HEK293 (cell line): ENCODE measurements at regions not wholly inside any gene's neighbourhood (a gene's known extent, or its start where the extent isn't known, plus 50 kb on each side); places are given as distances from the start of the nearest gene placed in this dataset.
A peak's percentile ranks its signal among the peaks of the same experiment; 100 is the strongest.

Source experiments
- CTCF ChIA-PET: fragments of 350-600 bp; formaldehyde crosslinking; extraction: SDS; loops from one replicate; lab custom pipeline; 2021; ENCODE audit warnings: antibody characterized with exemption; lab: Yijun Ruan, JAX
- POLR2A ChIA-PET: fragments of 300-600 bp; formaldehyde crosslinking; extraction: SDS; loops from one replicate; lab custom pipeline; 2020; ENCODE audit warnings: antibody characterized with exemption, inconsistent platforms; lab: Yijun Ruan, JAX
- H3K27ac ChIP-seq: fragments of 200-500 bp; sonication (Bioruptor generic); 2 replicates; pipeline ENCODE4 v1.5.1; 2014; ENCODE audit warnings: low read depth, low read length, control low read depth, inconsistent platforms; ENCODE audit errors: extremely low read depth
- H3K36me3 ChIP-seq, 2 experiments: fragments of 200-500 bp in 1 of 2; sonication (Bioruptor generic) in 1 of 2; 1 replicate in 1 of 2; 2 replicates in 1 of 2; pipeline ENCODE4 v1.5.1; 2014 to 2017; ENCODE audit warnings: inconsistent platforms in 2 of 2, low read length in 2 of 2; ENCODE audit not compliant: control insufficient read depth in 2 of 2, insufficient read depth in 1 of 2
- H3K4me1 ChIP-seq: fragments of 200-500 bp; sonication (Bioruptor generic); 2 replicates; pipeline ENCODE4 v1.5.1; 2014; ENCODE audit warnings: mild to moderate bottlenecking, low read length, inconsistent platforms; ENCODE audit not compliant: control insufficient read depth, insufficient read depth
- H3K4me3 ChIP-seq: 2 replicates; pipeline ENCODE4 v1.5.1; 2011; ENCODE audit warnings: low read depth, mild to moderate bottlenecking, control low read depth, low read length, moderate library complexity
- H3K9me3 ChIP-seq: fragments of 200-500 bp; sonication (Bioruptor generic); 2 replicates; pipeline ENCODE4 v1.5.1; 2014; ENCODE audit warnings: low read depth, low read length, inconsistent platforms; ENCODE audit not compliant: control insufficient read depth, insufficient read depth
- CTCF ChIP-seq: fragments of 450-650 bp; formaldehyde crosslinking; IDR thresholded peaks from 2 replicates; pipeline ENCODE4 v1.5.1; 2016; ENCODE audit warnings: missing biosample characterization, missing genetic modification characterization
- EGR2 ChIP-seq: fragments of 450-650 bp; formaldehyde crosslinking; IDR thresholded peaks from 2 replicates; pipeline ENCODE4 v1.5.1; 2016; ENCODE audit warnings: low read depth, missing biosample characterization, missing genetic modification characterization
- SETDB1 ChIP-seq: IDR thresholded peaks from one replicate; pipeline ENCODE4 v1.6.1; 2017; ENCODE audit warnings: mild to moderate bottlenecking, low read length, moderate library complexity, mixed read lengths; ENCODE audit not compliant: insufficient read length
- SP3 ChIP-seq: fragments of 450-650 bp; formaldehyde crosslinking; IDR thresholded peaks from 2 replicates; pipeline ENCODE4 v1.5.1; 2016; ENCODE audit warnings: missing biosample characterization, missing genetic modification characterization
- ZNF10 ChIP-seq: fragments of 450-650 bp; formaldehyde crosslinking; IDR thresholded peaks from 2 replicates; pipeline ENCODE4 v1.5.1; 2017; ENCODE audit warnings: missing biosample characterization, missing genetic modification characterization
- ZNF26 ChIP-seq: fragments of 450-650 bp; formaldehyde crosslinking; IDR thresholded peaks from 2 replicates; pipeline ENCODE4 v1.5.1; 2016; ENCODE audit warnings: missing biosample characterization, missing genetic modification characterization
- ZNF473 ChIP-seq: fragments of 450-650 bp; formaldehyde crosslinking; IDR thresholded peaks from 2 replicates; pipeline ENCODE4 v1.5.1; 2017; ENCODE audit warnings: missing biosample characterization, missing genetic modification characterization
- ZNF510 ChIP-seq: fragments of 450-650 bp; formaldehyde crosslinking; IDR thresholded peaks from 2 replicates; pipeline ENCODE4 v1.5.1; 2018; ENCODE audit warnings: mild to moderate bottlenecking, missing genetic modification characterization, missing biosample characterization; ENCODE audit not compliant: insufficient replicate concordance
- ZNF514 ChIP-seq: fragments of 450-650 bp; formaldehyde crosslinking; IDR thresholded peaks from 2 replicates; pipeline ENCODE4 v1.5.1; 2016; ENCODE audit warnings: missing biosample characterization, missing genetic modification characterization
- ZNF521 ChIP-seq: fragments of 450-650 bp; formaldehyde crosslinking; IDR thresholded peaks from 2 replicates; pipeline ENCODE4 v1.5.1; 2017; ENCODE audit warnings: missing biosample characterization, mild to moderate bottlenecking, missing genetic modification characterization
- ZNF529 ChIP-seq: fragments of 450-650 bp; formaldehyde crosslinking; IDR thresholded peaks from 2 replicates; pipeline ENCODE4 v1.5.1; 2017; ENCODE audit warnings: missing genetic modification characterization, missing biosample characterization; ENCODE audit not compliant: insufficient replicate concordance
- ZNF544 ChIP-seq: fragments of 450-650 bp; formaldehyde crosslinking; IDR thresholded peaks from 2 replicates; pipeline ENCODE4 v1.5.0; 2017; ENCODE audit warnings: missing biosample characterization, missing genetic modification characterization
- ZNF571 ChIP-seq: fragments of 450-650 bp; formaldehyde crosslinking; IDR thresholded peaks from 2 replicates; pipeline ENCODE4 v1.5.0; 2017; ENCODE audit warnings: missing biosample characterization, missing genetic modification characterization
- ZNF624 ChIP-seq: fragments of 450-650 bp; formaldehyde crosslinking; IDR thresholded peaks from 2 replicates; pipeline ENCODE4 v1.5.1; 2017; ENCODE audit warnings: missing biosample characterization, missing genetic modification characterization
- ZNF639 ChIP-seq: fragments of 450-650 bp; formaldehyde crosslinking; IDR thresholded peaks from 2 replicates; pipeline ENCODE4 v1.5.1; 2016; ENCODE audit warnings: missing biosample characterization, missing genetic modification characterization
- ZNF664 ChIP-seq: fragments of 450-650 bp; formaldehyde crosslinking; IDR thresholded peaks from 2 replicates; pipeline ENCODE4 v1.5.1; 2016; ENCODE audit warnings: missing biosample characterization, missing genetic modification characterization
- ZNF677 ChIP-seq: fragments of 450-650 bp; IDR thresholded peaks from 2 replicates; pipeline ENCODE4 v1.5.0; 2018; ENCODE audit warnings: missing biosample characterization, mild to moderate bottlenecking, missing genetic modification characterization, moderate library complexity
- ZNF704 ChIP-seq: fragments of 450-650 bp; formaldehyde crosslinking; IDR thresholded peaks from 2 replicates; pipeline ENCODE4 v1.5.1; 2016; ENCODE audit warnings: missing biosample characterization, missing genetic modification characterization
- ZNF76 ChIP-seq: fragments of 450-650 bp; formaldehyde crosslinking; IDR thresholded peaks from 2 replicates; pipeline ENCODE4; 2016; ENCODE audit warnings: low read depth, missing biosample characterization, missing genetic modification characterization, borderline replicate concordance
- ZNF776 ChIP-seq: fragments of 450-650 bp; formaldehyde crosslinking; IDR thresholded peaks from 2 replicates; pipeline ENCODE4 v1.5.0; 2017; ENCODE audit warnings: missing biosample characterization, missing genetic modification characterization, borderline replicate concordance
- ZNF791 ChIP-seq: fragments of 450-650 bp; formaldehyde crosslinking; IDR thresholded peaks from 2 replicates; pipeline ENCODE4 v1.5.1; 2016; ENCODE audit warnings: missing biosample characterization, missing genetic modification characterization
- ZNF830 ChIP-seq: fragments of 450-650 bp; IDR thresholded peaks from 2 replicates; pipeline ENCODE4 v1.5.0; 2018; ENCODE audit warnings: missing biosample characterization, missing genetic modification characterization, low read depth, mild to moderate bottlenecking, moderate library complexity

GRCh38 chr4:178556796-178557195 lies 1114.6 kb upstream of the AGA start (continued):
- TF ChIP-seq CTCF (tag by site-specific recombination) = no peak
- TF ChIP-seq ZNF791 (tag by site-specific recombination) = no peak

GRCh38 chr4:178577933-178578332 lies 1135.7 kb upstream of the AGA start:
- Histone ChIP-seq H3K36me3 (no peaks in the 10 kb centered on the region), H3K4me1 (no peaks in the 10 kb centered on the region), H3K27ac (no peak overlapping the region), H3K9me3 (no peaks in the 10 kb centered on the region), H3K4me3 (no peak overlapping the region)
- CTCF ChIA-PET = no interaction called here
- TF ChIP-seq ZNF10 (tag by site-specific recombination) (no peak), ZNF521 (tag by site-specific recombination) (no peak), EGR2 (tag by site-specific recombination) (no peak), ZNF26 (no peak)
- POLR2A ChIA-PET = no interaction called here

GRCh38 chr4:178595500-178596138 lies 1153.4 kb upstream of the AGA start:
- Histone ChIP-seq H3K27ac (no peak overlapping the region), H3K9me3 (no peaks in the 10 kb centered on the region), H3K4me1 (no peaks in the 10 kb centered on the region), H3K4me3 (no peak overlapping the region), H3K36me3 (no peaks in the 10 kb centered on the region)
- POLR2A ChIA-PET = no interaction called here
- no peak for TF ChIP-seq ZNF664 (tag by site-specific recombination)
- TF ChIP-seq ZNF571 = no peak
- CTCF ChIA-PET = no interaction called here

DNA sequence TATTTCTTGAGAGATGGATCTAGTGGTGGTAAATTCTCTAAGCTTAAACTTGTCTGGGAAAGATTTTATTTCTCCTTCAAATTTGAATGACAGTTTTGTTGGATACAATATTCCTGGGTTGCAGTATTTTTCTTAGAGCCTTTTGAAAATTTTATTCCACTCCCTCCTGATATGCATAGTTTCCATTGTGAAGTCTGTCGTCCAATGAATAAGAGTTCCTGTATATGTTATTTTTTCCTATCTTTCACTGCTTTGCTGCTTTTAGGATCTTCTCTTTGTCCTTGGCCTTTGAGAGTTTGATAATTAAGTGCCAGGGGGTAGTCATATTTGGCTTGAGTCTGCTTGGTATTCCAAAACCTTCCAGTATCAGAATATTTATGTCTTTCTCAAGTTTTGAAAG lies 1156.4 kb upstream of the AGA start:
- Histone ChIP-seq H3K36me3 (no peaks in the 10 kb centered on the region), H3K4me1 (no peaks in the 10 kb centered on the region), H3K4me3 (no peak overlapping the region), H3K27ac (no peak overlapping the region), H3K9me3 (no peaks in the 10 kb centered on the region)
- ChIA-PET CTCF (no interaction called here), POLR2A (no interaction called here)
- TF ChIP-seq SETDB1 = peak; percentile 12
- TF ChIP-seq ZNF704 (tag by site-specific recombination) = no peak

GRCh38 chr4:178599521-178599920 lies 1157.3 kb upstream of the AGA start:
- CTCF ChIA-PET = no interaction called here
- Histone ChIP-seq H3K36me3 (no peaks in the 10 kb centered on the region), H3K9me3 (no peaks in the 10 kb centered on the region), H3K4me3 (no peak overlapping the region), H3K27ac (no peak overlapping the region), H3K4me1 (no peaks in the 10 kb centered on the region)
- POLR2A ChIA-PET = no interaction called here
- TF ChIP-seq ZNF791 (tag by site-specific recombination) = no peak
- no peak for TF ChIP-seq ZNF10 (tag by site-specific recombination)
- no peak for TF ChIP-seq ZNF544
- TF ChIP-seq ZNF514 (tag by site-specific recombination) = no peak
- no peak for TF ChIP-seq ZNF776 (tag by site-specific recombination)
- no peak for TF ChIP-seq ZNF76 (tag by site-specific recombination)
- no peak for TF ChIP-seq SP3 (tag by site-specific recombination)
- TF ChIP-seq ZNF529 (tag by site-specific recombination) = no peak
- no peak for TF ChIP-seq ZNF677 (tag by site-specific recombination)
- no peak for TF ChIP-seq ZNF639
- TF ChIP-seq ZNF510 (tag by site-specific recombination) = no peak
- TF ChIP-seq ZNF473 (tag by site-specific recombination) = no peak
- no peak for TF ChIP-seq ZNF624 (tag by site-specific recombination)
- TF ChIP-seq ZNF830 (tag by site-specific recombination) = no peak
